ENCODE measurements at regions not wholly inside any gene's neighbourhood (a gene's known extent, or its start where the extent isn't known, plus 50 kb on each side); places are given as distances from the start of the nearest gene placed in this dataset.
A peak's percentile ranks its signal among the peaks of the same experiment; 100 is the strongest.

GRCh38 chr11:11155962-11156815, 196.9 kb downstream of the CSNK2A3 start:
- no peak for DNase-seq
- no peak for TF ChIP-seq POLR2A (IDR thresholded peaks at IDR 0.05)
- peak in 2 of 6 experiments; percentile 17 to 27 for TF ChIP-seq CTCF (IDR thresholded peaks at IDR 0.05)
- no peak overlapping the region for H3K27ac ChIP-seq
- no peaks in the 10 kb centered on the region for H3K36me3 ChIP-seq
- H3K4me3 ChIP-seq, result no peak overlapping the region
- H3K4me1 ChIP-seq, result no peaks in the 10 kb centered on the region
- no peaks in the 10 kb centered on the region for H3K9me3 ChIP-seq
- H3K27me3 ChIP-seq, result no peaks in the 10 kb centered on the region

- no peak for TF ChIP-seq POLR2A (IDR thresholded peaks at IDR 0.05)
- TF ChIP-seq CTCF (IDR thresholded peaks at IDR 0.05), result no peak
- Histone ChIP-seq H3K27ac (no peak overlapping the region), H3K36me3 (no peaks in the 10 kb centered on the region), H3K27me3 (no peaks in the 10 kb centered on the region), H3K9me3 (no peaks in the 10 kb centered on the region), H3K4me3 (no peak overlapping the region), H3K4me1 (no peaks in the 10 kb centered on the region)
- DNase-seq, result no peak
Observed at GRCh38 chr11:11152877-11153276, 200.2 kb downstream of the CSNK2A3 start.

- H3K4me3 ChIP-seq, result no peak overlapping the region
- H3K9me3 ChIP-seq, result no peaks in the 10 kb centered on the region
- peak in 1 of 3 donors; percentile 53 for DNase-seq
- H3K27me3 ChIP-seq, result no peaks in the 10 kb centered on the region
- no peaks in the 10 kb centered on the region for H3K4me1 ChIP-seq
- no peak overlapping the region for H3K27ac ChIP-seq
- TF ChIP-seq CTCF (IDR thresholded peaks at IDR 0.05), result no peak
- no peaks in the 10 kb centered on the region for H3K36me3 ChIP-seq
Observed at GRCh38 chr11:11149671-11150459, 203.2 kb downstream of the CSNK2A3 start.

GRCh38 chr11:11148596-11148995, 204.5 kb downstream of the CSNK2A3 start:
- Histone ChIP-seq H3K27ac (peak overlapping the region in 1 of 4 donors; percentile 51), H3K36me3 (no peaks in the 10 kb centered on the region), H3K9me3 (no peaks in the 10 kb centered on the region), H3K4me3 (no peak overlapping the region), H3K4me1 (no peaks in the 10 kb centered on the region), H3K27me3 (no peaks in the 10 kb centered on the region)
- no peak for DNase-seq
- TF ChIP-seq POLR2A (IDR thresholded peaks at IDR 0.05), result no peak
- no peak for TF ChIP-seq CTCF (IDR thresholded peaks at IDR 0.05)

- TF ChIP-seq POLR2A (IDR thresholded peaks at IDR 0.05), result no peak
- no peak for TF ChIP-seq CTCF (IDR thresholded peaks at IDR 0.05)
- no peaks in the 10 kb centered on the region for H3K27me3 ChIP-seq
- H3K4me3 ChIP-seq, result no peak overlapping the region
- H3K27ac ChIP-seq, result peak overlapping the region in 1 of 4 donors; percentile 53
- H3K36me3 ChIP-seq, result no peaks in the 10 kb centered on the region
- peak in 1 of 3 donors; percentile 55 for DNase-seq
- no peaks in the 10 kb centered on the region for H3K4me1 ChIP-seq
- no peaks in the 10 kb centered on the region for H3K9me3 ChIP-seq
Observed at GRCh38 chr11:11148104-11148509, 204.9 kb downstream of the CSNK2A3 start.

Measured in Peyer's patch (tissue), 4 donors.